ENCODE measurements at regions not wholly inside any gene's neighbourhood (a gene's known extent, or its start where the extent isn't known, plus 50 kb on each side); places are given as distances from the start of the nearest gene placed in this dataset.
A peak's percentile ranks its signal among the peaks of the same experiment; 100 is the strongest.

GRCh38 chr1:36725151-36725550 is 242.4 kb upstream of the CSF3R start:
- in situ Hi-C loops (cut with HindIII; ENCODE audit: low pct_unique_long_range_greater_than_20kb, low sequenced_read_pairs) = no loop called here
- no peak for DNase-seq (ENCODE audit: low read depth)

GRCh38 chr1:36723813-36724212 is 241.1 kb upstream of the CSF3R start:
- no peak for DNase-seq (ENCODE audit: low read depth)
- in situ Hi-C loops (cut with HindIII; ENCODE audit: low pct_unique_long_range_greater_than_20kb, low sequenced_read_pairs) = no loop called here

- in situ Hi-C loops (cut with HindIII; ENCODE audit: low pct_unique_long_range_greater_than_20kb, low sequenced_read_pairs) = no loop called here
- no peak for DNase-seq (ENCODE audit: low read depth)
Observed at GRCh38 chr1:36722871-36723270, 240.2 kb upstream of the CSF3R start.

- no peak for DNase-seq (ENCODE audit: low read depth)
- in situ Hi-C loops (cut with HindIII; ENCODE audit: low pct_unique_long_range_greater_than_20kb, low sequenced_read_pairs) = no loop called here
Observed at GRCh38 chr1:36721261-36721660, 238.5 kb upstream of the CSF3R start.

- in situ Hi-C loops (cut with HindIII; ENCODE audit: low pct_unique_long_range_greater_than_20kb, low sequenced_read_pairs) = no loop called here
Observed at GRCh38 chr1:36717431-36717830, 234.7 kb upstream of the CSF3R start.

GRCh38 chr1:36715797-36716196 is 233.1 kb upstream of the CSF3R start:
- DNase-seq (ENCODE audit: low read depth) = no peak
- in situ Hi-C loops (cut with HindIII; ENCODE audit: low pct_unique_long_range_greater_than_20kb, low sequenced_read_pairs) = no loop called here

More at GRCh38 chr1:36717431-36717830, 234.7 kb upstream of the CSF3R start:
- no peak for DNase-seq (ENCODE audit: low read depth)

GRCh38 chr1:36714301-36714700 is 231.6 kb upstream of the CSF3R start:
- in situ Hi-C loops (cut with HindIII; ENCODE audit: low pct_unique_long_range_greater_than_20kb, low sequenced_read_pairs) = no loop called here
- DNase-seq (ENCODE audit: low read depth) = no peak

GRCh38 chr1:36711480-36711879 is 228.8 kb upstream of the CSF3R start:
- DNase-seq (ENCODE audit: low read depth) = no peak
- in situ Hi-C loops (cut with HindIII; ENCODE audit: low pct_unique_long_range_greater_than_20kb, low sequenced_read_pairs) = no loop called here

GRCh38 chr1:36710951-36711350 is 228.2 kb upstream of the CSF3R start:
- no peak for DNase-seq (ENCODE audit: low read depth)
- in situ Hi-C loops (cut with HindIII; ENCODE audit: low pct_unique_long_range_greater_than_20kb, low sequenced_read_pairs) = no loop called here

GRCh38 chr1:36709869-36710481 is 227.3 kb upstream of the CSF3R start:
- DNase-seq (ENCODE audit: low read depth) = no peak
- in situ Hi-C loops (cut with HindIII; ENCODE audit: low pct_unique_long_range_greater_than_20kb, low sequenced_read_pairs) = no loop called here

GRCh38 chr1:36708587-36708986 is 225.9 kb upstream of the CSF3R start:
- no peak for DNase-seq (ENCODE audit: low read depth)
- in situ Hi-C loops (cut with HindIII; ENCODE audit: low pct_unique_long_range_greater_than_20kb, low sequenced_read_pairs) = no loop called here

GRCh38 chr1:36707221-36707620 is 224.5 kb upstream of the CSF3R start:
- no peak for DNase-seq (ENCODE audit: low read depth)
- in situ Hi-C loops (cut with HindIII; ENCODE audit: low pct_unique_long_range_greater_than_20kb, low sequenced_read_pairs) = no loop called here

GRCh38 chr1:36706416-36706815 is 223.7 kb upstream of the CSF3R start:
- in situ Hi-C loops (cut with HindIII; ENCODE audit: low pct_unique_long_range_greater_than_20kb, low sequenced_read_pairs) = no loop called here
- DNase-seq (ENCODE audit: low read depth) = no peak

- in situ Hi-C loops (cut with HindIII; ENCODE audit: low pct_unique_long_range_greater_than_20kb, low sequenced_read_pairs) = no loop called here
Observed at GRCh38 chr1:36705629-36706028, 222.9 kb upstream of the CSF3R start.

GRCh38 chr1:36703526-36704208 is 221.0 kb upstream of the CSF3R start:
- DNase-seq (ENCODE audit: low read depth) = peak; percentile 59
- in situ Hi-C loops (cut with HindIII; ENCODE audit: low pct_unique_long_range_greater_than_20kb, low sequenced_read_pairs) = no loop called here

More at GRCh38 chr1:36705629-36706028, 222.9 kb upstream of the CSF3R start:
- no peak for DNase-seq (ENCODE audit: low read depth)

- in situ Hi-C loops (cut with HindIII; ENCODE audit: low pct_unique_long_range_greater_than_20kb, low sequenced_read_pairs) = no loop called here
- no peak for DNase-seq (ENCODE audit: low read depth)
Observed at GRCh38 chr1:36702963-36703362, 220.2 kb upstream of the CSF3R start.

GRCh38 chr1:36699113-36699911 is 216.6 kb upstream of the CSF3R start:
- no peak for DNase-seq (ENCODE audit: low read depth)
- in situ Hi-C loops (cut with HindIII; ENCODE audit: low pct_unique_long_range_greater_than_20kb, low sequenced_read_pairs) = no loop called here

- DNase-seq (ENCODE audit: low read depth) = no peak
- in situ Hi-C loops (cut with HindIII; ENCODE audit: low pct_unique_long_range_greater_than_20kb, low sequenced_read_pairs) = no loop called here
Observed at GRCh38 chr1:36697836-36698605, 215.3 kb upstream of the CSF3R start.
